Stimulated activated CD4-positive, alpha-beta T cell treated with anti-CD3 and anti-CD28 coated beads, Interleukin-1b, Interleukin-23, amount 100 ng/mL, for 24 hours (primary cell): ENCODE measurements at regions not wholly inside any gene's neighbourhood (a gene's known extent, or its start where the extent isn't known, plus 50 kb on each side); places are given as distances from the start of the nearest gene placed in this dataset.
"Not testable (repeated sequence)": the region's sequence is repeated elsewhere in the genome, so short reads cannot be mapped to it uniquely, and the experiment has no call there.

ENCODE experiments used
- DNase-seq, 4 experiments: peaks; one replicate each; pipeline ENCODE4 v3.0.0-alpha.2; 2020; ENCODE audit warnings: low read depth in 4 of 4, low spot score in 1 of 4

GRCh38 chr3:197407526-197407925 lies 109.1 kb upstream of the DLG1 start:
- DNase-seq, result no peak

GRCh38 chr3:197407053-197407452 lies 108.6 kb upstream of the DLG1 start:
- no peak for DNase-seq

- no peak for DNase-seq
Observed at GRCh38 chr3:197406266-197406665, 107.9 kb upstream of the DLG1 start.

GRCh38 chr3:197404754-197405153 lies 106.3 kb upstream of the DLG1 start:
- no peak for DNase-seq

- no peak for DNase-seq
Observed at GRCh38 chr3:197404030-197404429, 105.6 kb upstream of the DLG1 start.

- not testable (repeated sequence) for DNase-seq
Observed at GRCh38 chr3:197402401-197402800, 104.0 kb upstream of the DLG1 start.

- no peak for DNase-seq
Observed at GRCh38 chr3:197399486-197399885, 101.1 kb upstream of the DLG1 start.

- peak in 1 of 4 experiments; percentile 14 for DNase-seq
Observed at GRCh38 chr3:197398286-197398878, 100.0 kb upstream of the DLG1 start.

GRCh38 chr3:197397838-197398237 lies 99.4 kb upstream of the DLG1 start:
- DNase-seq, result no peak

- DNase-seq, result peak in 2 of 4 experiments; percentile 8 to 45
Observed at GRCh38 chr3:197394464-197395321, 96.3 kb upstream of the DLG1 start.

- DNase-seq, result not testable (repeated sequence)
Observed at GRCh38 chr3:197394126-197394463, 95.7 kb upstream of the DLG1 start.

GRCh38 chr3:197393711-197394110 lies 95.3 kb upstream of the DLG1 start:
- DNase-seq, result no peak

- no peak for DNase-seq
Observed at GRCh38 chr3:197392961-197393360, 94.5 kb upstream of the DLG1 start.

- DNase-seq, result no peak
Observed at GRCh38 chr3:197381371-197381770, 83.0 kb upstream of the DLG1 start.

- DNase-seq, result no peak
Observed at GRCh38 chr3:197380786-197381185, 82.4 kb upstream of the DLG1 start.

- DNase-seq, result no peak
Observed at GRCh38 chr3:197378985-197379718, 80.7 kb upstream of the DLG1 start.

GRCh38 chr3:197376735-197377555 lies 78.5 kb upstream of the DLG1 start:
- DNase-seq, result no peak

- DNase-seq, result no peak
Observed at GRCh38 chr3:197376020-197376419, 77.6 kb upstream of the DLG1 start.

- DNase-seq, result no peak
Observed at GRCh38 chr3:197375001-197375441, 76.6 kb upstream of the DLG1 start.

GRCh38 chr3:197373096-197373495 lies 74.7 kb upstream of the DLG1 start:
- DNase-seq, result no peak

GRCh38 chr3:197372047-197372661 lies 73.7 kb upstream of the DLG1 start:
- no peak for DNase-seq
